Ovary (tissue), 3 donors: ENCODE measurements at regions not wholly inside any gene's neighbourhood (a gene's known extent, or its start where the extent isn't known, plus 50 kb on each side); places are given as distances from the start of the nearest gene placed in this dataset.

ENCODE experiments used
- CTCF ChIP-seq, 3 donors: fragments of 450-650 bp in 2 of 3; fragments of 200-600 bp in 1 of 3; IDR thresholded peaks; one replicate each; pipeline versions ENCODE4 v1.5.1 to v1.8.0; 2016 to 2022; ENCODE audit warnings: antibody characterized with exemption in 3 of 3, mild to moderate bottlenecking in 1 of 3
- EP300 ChIP-seq: sonication (generic); formaldehyde crosslinking; IDR thresholded peaks from one replicate; pipeline ENCODE4 v1.6.1; 2017; ENCODE audit warnings: antibody characterized with exemption
- donor health status: DM: no; HTN: no; CAD: no.

DNA sequence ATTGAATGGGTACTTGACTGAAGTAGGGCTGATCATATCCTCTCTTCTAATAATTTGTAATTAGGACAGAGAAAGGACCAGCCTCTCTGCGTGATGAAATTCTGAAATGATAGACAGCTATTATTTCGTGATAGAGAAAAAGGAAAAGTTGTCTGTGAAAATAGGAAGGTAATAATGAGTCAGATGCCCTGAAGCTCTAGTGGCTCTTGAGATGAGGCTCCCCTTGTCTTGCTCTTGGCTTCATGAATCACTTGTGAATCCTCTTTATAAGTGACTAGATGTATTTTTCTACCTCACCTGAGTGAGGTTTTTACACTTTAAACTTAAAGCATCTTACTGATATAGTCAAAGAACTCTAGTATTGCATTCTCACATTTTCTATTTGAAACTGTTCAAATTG lies 888.9 kb downstream of the PCDH18 start:
- TF ChIP-seq CTCF (IDR thresholded peaks at IDR 0.05) (no peak), EP300 (no peak)
